ENCODE measurements at regions not wholly inside any gene's neighbourhood (a gene's known extent, or its start where the extent isn't known, plus 50 kb on each side); places are given as distances from the start of the nearest gene placed in this dataset.

DNA sequence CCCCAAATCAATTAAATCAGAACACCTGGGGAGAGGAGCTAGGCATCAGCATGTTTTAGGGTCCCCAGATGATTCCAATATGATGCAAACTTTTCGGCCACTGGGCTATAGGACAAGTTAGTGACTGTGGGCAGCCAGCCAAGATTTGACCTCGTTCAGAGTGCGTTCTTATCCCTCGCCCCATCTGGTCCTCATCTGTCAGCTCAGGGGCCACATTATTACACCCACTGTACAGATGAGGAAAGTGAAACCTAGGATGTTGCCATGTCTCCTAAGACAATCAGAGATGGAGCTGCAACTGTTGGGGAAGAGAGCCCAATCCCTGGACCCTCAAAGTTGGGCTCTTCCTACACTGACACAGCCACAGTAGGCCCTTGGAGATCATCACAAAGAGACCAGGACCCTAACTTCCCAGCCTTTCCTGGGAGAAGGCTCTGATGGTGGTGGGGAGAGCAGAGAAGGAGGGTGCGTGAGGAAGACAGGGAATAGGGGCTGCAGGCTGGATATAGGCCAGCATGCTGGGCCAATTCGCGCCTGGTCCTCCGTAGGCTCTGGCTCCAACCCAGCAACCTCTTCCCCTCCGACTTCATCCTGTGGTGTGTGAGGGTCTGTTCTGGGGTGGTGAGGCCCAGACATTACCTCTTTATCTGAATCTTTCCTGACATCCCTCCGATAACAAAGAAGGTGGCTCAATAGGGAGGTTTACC is 109.4 kb upstream of the ZMIZ1 start:
- no peak for DNase-seq (ENCODE audit: low spot score)
- Histone ChIP-seq H3K18ac (ENCODE audit: low read length) (peak overlapping the region; percentile 69), H4K8ac (ENCODE audit: low read depth, low read length) (no peak overlapping the region), H3K36me3 (replicated peaks in 1 of 2; ENCODE audit: control insufficient read depth in 2 of 2, insufficient read depth in 2 of 2, low read length in 2 of 2) (no peaks in the 10 kb centered on the region), H2AK5ac (ENCODE audit: low read depth, low read length) (peak overlapping the region; percentile 29), H2BK15ac (ENCODE audit: low read length) (no peak overlapping the region), H3K27ac (replicated peaks; ENCODE audit: low read length) (no peak overlapping the region), H3K27me3 (ENCODE audit: control insufficient read depth in 3 of 3, insufficient read depth in 3 of 3, low read depth in 1 of 3, low read length in 3 of 3) (no peaks in the 10 kb centered on the region), H2BK120ac (ENCODE audit: low read depth, low read length) (peak overlapping the region; percentile 18), H4K91ac (ENCODE audit: low read depth, low read length, poor library complexity) (no peak overlapping the region), H2BK5ac (ENCODE audit: low read length) (no peak overlapping the region), H3K23ac (ENCODE audit: low read depth, low read length, poor library complexity) (no peak overlapping the region), H2BK12ac (ENCODE audit: low read length) (no peak overlapping the region), H3K9me3 (replicated peaks in 1 of 2; ENCODE audit: control insufficient read depth in 2 of 2, insufficient read depth in 1 of 2, low read depth in 1 of 2, low read length in 2 of 2) (no peaks in the 10 kb centered on the region), H3K4me2 (ENCODE audit: insufficient read depth, low read length, poor library complexity, severe bottlenecking) (no peak overlapping the region), H3K79me1 (ENCODE audit: low read depth, low read length) (no peaks in the 10 kb centered on the region), H3K4ac (ENCODE audit: low read length) (no peak overlapping the region), H3K9ac (ENCODE audit: low read depth, low read length, poor library complexity) (no peak overlapping the region), H3K4me3 (ENCODE audit: low read length in 2 of 2) (no peak overlapping the region), H3K4me1 (ENCODE audit: control insufficient read depth in 2 of 2, insufficient read depth in 1 of 2, low read depth in 1 of 2, low read length in 2 of 2) (peaks cover 5 to 7% of the 10 kb centered on the region in 2 donors), H2AFZ (ENCODE audit: low read length) (no peak overlapping the region), H3K14ac (ENCODE audit: low read length) (no peak overlapping the region)
- no CpG with 5 or more reads among the region's 10 CpGs for WGBS, 2 donors (ENCODE audit: extremely low coverage in 2 of 2, insufficient read length in 2 of 2, insufficient replicate concordance in 1 of 2)

DNA sequence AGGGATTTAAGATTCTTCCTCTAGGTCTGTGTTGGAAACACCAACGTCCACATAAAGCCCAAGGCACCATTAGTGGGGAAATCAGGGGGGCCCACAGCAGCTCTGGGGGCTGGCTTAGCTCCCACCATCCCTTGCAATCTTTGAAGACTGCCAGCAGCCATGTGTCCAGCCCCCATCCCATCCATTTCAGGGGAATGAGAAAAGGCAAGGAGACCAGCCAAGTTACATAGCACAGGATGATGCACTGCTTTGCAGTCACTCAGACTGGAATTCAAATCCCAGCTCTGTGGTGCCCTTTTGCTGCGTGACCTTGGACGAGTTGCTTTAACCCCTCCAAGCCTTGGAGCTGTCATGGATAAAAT is 108.9 kb upstream of the ZMIZ1 start:
- no peak for DNase-seq (ENCODE audit: low spot score)
- Histone ChIP-seq H3K9ac (ENCODE audit: low read depth, low read length, poor library complexity) (no peak overlapping the region), H2AFZ (ENCODE audit: low read length) (no peak overlapping the region), H2BK12ac (ENCODE audit: low read length) (no peak overlapping the region), H3K27me3 (ENCODE audit: control insufficient read depth in 3 of 3, insufficient read depth in 3 of 3, low read depth in 1 of 3, low read length in 3 of 3) (no peaks in the 10 kb centered on the region), H2BK5ac (ENCODE audit: low read length) (no peak overlapping the region), H3K79me1 (ENCODE audit: low read depth, low read length) (no peaks in the 10 kb centered on the region), H3K4me3 (ENCODE audit: low read length in 2 of 2) (no peak overlapping the region), H3K18ac (ENCODE audit: low read length) (peak overlapping the region; percentile 16), H2AK5ac (ENCODE audit: low read depth, low read length) (peak overlapping the region; percentile 17), H3K36me3 (replicated peaks in 1 of 2; ENCODE audit: control insufficient read depth in 2 of 2, insufficient read depth in 2 of 2, low read length in 2 of 2) (no peaks in the 10 kb centered on the region), H3K23ac (ENCODE audit: low read depth, low read length, poor library complexity) (no peak overlapping the region), H3K4me2 (ENCODE audit: insufficient read depth, low read length, poor library complexity, severe bottlenecking) (no peak overlapping the region), H3K4me1 (ENCODE audit: control insufficient read depth in 2 of 2, insufficient read depth in 1 of 2, low read depth in 1 of 2, low read length in 2 of 2) (peaks cover 10 to 12% of the 10 kb centered on the region in 2 donors), H3K4ac (ENCODE audit: low read length) (no peak overlapping the region), H2BK120ac (ENCODE audit: low read depth, low read length) (peak overlapping the region; percentile 18), H4K91ac (ENCODE audit: low read depth, low read length, poor library complexity) (no peak overlapping the region), H3K27ac (replicated peaks; ENCODE audit: low read length) (no peak overlapping the region), H2BK15ac (ENCODE audit: low read length) (no peak overlapping the region), H4K8ac (ENCODE audit: low read depth, low read length) (no peak overlapping the region), H3K14ac (ENCODE audit: low read length) (no peak overlapping the region), H3K9me3 (replicated peaks in 1 of 2; ENCODE audit: control insufficient read depth in 2 of 2, insufficient read depth in 1 of 2, low read depth in 1 of 2, low read length in 2 of 2) (no peaks in the 10 kb centered on the region)
- no CpG with 5 or more reads among the region's 3 CpGs for WGBS, 2 donors (ENCODE audit: extremely low coverage in 2 of 2, insufficient read length in 2 of 2, insufficient replicate concordance in 1 of 2)

GRCh38 chr10:78960316-78960800 is 108.4 kb upstream of the ZMIZ1 start:
- no peak overlapping the region for H3K9ac ChIP-seq (ENCODE audit: low read depth, low read length, poor library complexity)
- H2BK120ac ChIP-seq (ENCODE audit: low read depth, low read length): no peak overlapping the region
- no peak overlapping the region for H3K4ac ChIP-seq (ENCODE audit: low read length)
- no peak overlapping the region for H3K27ac ChIP-seq (replicated peaks; ENCODE audit: low read length)
- no peaks in the 10 kb centered on the region for H3K79me1 ChIP-seq (ENCODE audit: low read depth, low read length)
- no CpG with 5 or more reads among the region's 7 CpGs for WGBS, 2 donors (ENCODE audit: extremely low coverage in 2 of 2, insufficient read length in 2 of 2, insufficient replicate concordance in 1 of 2)
- H4K91ac ChIP-seq (ENCODE audit: low read depth, low read length, poor library complexity): no peak overlapping the region
- H3K4me3 ChIP-seq (ENCODE audit: low read length in 2 of 2): no peak overlapping the region
- no peak overlapping the region for H4K8ac ChIP-seq (ENCODE audit: low read depth, low read length)
- H3K23ac ChIP-seq (ENCODE audit: low read depth, low read length, poor library complexity): no peak overlapping the region
- no peak overlapping the region for H3K4me2 ChIP-seq (ENCODE audit: insufficient read depth, low read length, poor library complexity, severe bottlenecking)
- no peaks in the 10 kb centered on the region for H3K9me3 ChIP-seq (replicated peaks in 1 of 2; ENCODE audit: control insufficient read depth in 2 of 2, insufficient read depth in 1 of 2, low read depth in 1 of 2, low read length in 2 of 2)
- peak overlapping the region; percentile 57 for H3K18ac ChIP-seq (ENCODE audit: low read length)
- H2BK15ac ChIP-seq (ENCODE audit: low read length): peak overlapping the region; percentile 50
- no peak overlapping the region for H2AFZ ChIP-seq (ENCODE audit: low read length)
- H2BK5ac ChIP-seq (ENCODE audit: low read length): no peak overlapping the region
- H3K4me1 ChIP-seq (ENCODE audit: control insufficient read depth in 2 of 2, insufficient read depth in 1 of 2, low read depth in 1 of 2, low read length in 2 of 2): peaks cover 14% of the 10 kb centered on the region in 2 donors
- DNase-seq (ENCODE audit: low spot score): no peak
- H3K27me3 ChIP-seq (ENCODE audit: control insufficient read depth in 3 of 3, insufficient read depth in 3 of 3, low read depth in 1 of 3, low read length in 3 of 3): no peaks in the 10 kb centered on the region
- peak overlapping the region; percentile 35 for H2AK5ac ChIP-seq (ENCODE audit: low read depth, low read length)
- H3K36me3 ChIP-seq (replicated peaks in 1 of 2; ENCODE audit: control insufficient read depth in 2 of 2, insufficient read depth in 2 of 2, low read length in 2 of 2): no peaks in the 10 kb centered on the region
- no peak overlapping the region for H3K14ac ChIP-seq (ENCODE audit: low read length)
- H2BK12ac ChIP-seq (ENCODE audit: low read length): no peak overlapping the region

GRCh38 chr10:78961760-78962159 is 107.0 kb upstream of the ZMIZ1 start:
- Histone ChIP-seq H3K18ac (ENCODE audit: low read length) (peak overlapping the region; percentile 17), H3K4me3 (ENCODE audit: low read length in 2 of 2) (no peak overlapping the region), H2AFZ (ENCODE audit: low read length) (no peak overlapping the region), H3K4me1 (ENCODE audit: control insufficient read depth in 2 of 2, insufficient read depth in 1 of 2, low read depth in 1 of 2, low read length in 2 of 2) (peaks cover 20% of the 10 kb centered on the region in 2 donors), H3K4ac (ENCODE audit: low read length) (no peak overlapping the region), H2BK5ac (ENCODE audit: low read length) (no peak overlapping the region), H3K14ac (ENCODE audit: low read length) (no peak overlapping the region), H4K8ac (ENCODE audit: low read depth, low read length) (no peak overlapping the region), H3K9me3 (replicated peaks in 1 of 2; ENCODE audit: control insufficient read depth in 2 of 2, insufficient read depth in 1 of 2, low read depth in 1 of 2, low read length in 2 of 2) (no peaks in the 10 kb centered on the region), H3K9ac (ENCODE audit: low read depth, low read length, poor library complexity) (no peak overlapping the region), H3K4me2 (ENCODE audit: insufficient read depth, low read length, poor library complexity, severe bottlenecking) (no peak overlapping the region), H3K36me3 (replicated peaks in 1 of 2; ENCODE audit: control insufficient read depth in 2 of 2, insufficient read depth in 2 of 2, low read length in 2 of 2) (no peaks in the 10 kb centered on the region), H4K91ac (ENCODE audit: low read depth, low read length, poor library complexity) (no peak overlapping the region), H2AK5ac (ENCODE audit: low read depth, low read length) (peak overlapping the region; percentile 4), H2BK15ac (ENCODE audit: low read length) (peak overlapping the region; percentile 39), H2BK12ac (ENCODE audit: low read length) (peak overlapping the region; percentile 17), H3K79me1 (ENCODE audit: low read depth, low read length) (no peaks in the 10 kb centered on the region), H3K27me3 (ENCODE audit: control insufficient read depth in 3 of 3, insufficient read depth in 3 of 3, low read depth in 1 of 3, low read length in 3 of 3) (no peaks in the 10 kb centered on the region), H2BK120ac (ENCODE audit: low read depth, low read length) (no peak overlapping the region), H3K23ac (ENCODE audit: low read depth, low read length, poor library complexity) (no peak overlapping the region), H3K27ac (replicated peaks; ENCODE audit: low read length) (no peak overlapping the region)
- DNase-seq (ENCODE audit: low spot score): no peak
- no CpG with 5 or more reads among the region's 4 CpGs for WGBS, 2 donors (ENCODE audit: extremely low coverage in 2 of 2, insufficient read length in 2 of 2, insufficient replicate concordance in 1 of 2)

All from neuronal stem cell (in vitro differentiated cells).